ENCODE measurements at regions not wholly inside any gene's neighbourhood (a gene's known extent, or its start where the extent isn't known, plus 50 kb on each side); places are given as distances from the start of the nearest gene placed in this dataset.

- no peaks in the 10 kb centered on the region for H3K36me3 Mint-ChIP-seq (ENCODE audit: low read depth)
- CTCF ChIA-PET, result no interaction called here
These were observed 353.8 kb downstream of the RND3 start for GRCh38 chr2:150133623-150134022.

GRCh38 chr2:150129921-150130575, 357.4 kb downstream of the RND3 start:
- CTCF ChIA-PET, result no interaction called here
- H3K4me3 Mint-ChIP-seq, result no peak overlapping the region
- H3K27ac Mint-ChIP-seq, result no peak overlapping the region
- POLR2A ChIA-PET, result no interaction called here
- no peaks in the 10 kb centered on the region for H3K36me3 Mint-ChIP-seq (ENCODE audit: low read depth)
- H3K4me1 Mint-ChIP-seq, result no peaks in the 10 kb centered on the region
- H3K27me3 Mint-ChIP-seq, result no peaks in the 10 kb centered on the region
- DNase-seq, result no peak
- no peaks in the 10 kb centered on the region for H3K9me3 Mint-ChIP-seq

More at GRCh38 chr2:150133623-150134022, 353.8 kb downstream of the RND3 start:
- H3K27ac Mint-ChIP-seq, result no peak overlapping the region
- H3K4me1 Mint-ChIP-seq, result no peaks in the 10 kb centered on the region
- peaks cover 2% of the 10 kb centered on the region for H3K9me3 Mint-ChIP-seq
- DNase-seq, result no peak
- POLR2A ChIA-PET, result no interaction called here
- H3K4me3 Mint-ChIP-seq, result no peak overlapping the region
- no peaks in the 10 kb centered on the region for H3K27me3 Mint-ChIP-seq

- DNase-seq, result no peak
- Mint-ChIP-seq H3K36me3 (ENCODE audit: low read depth) (no peaks in the 10 kb centered on the region), H3K9me3 (no peaks in the 10 kb centered on the region), H3K4me3 (no peak overlapping the region), H3K27ac (no peak overlapping the region), H3K4me1 (no peaks in the 10 kb centered on the region), H3K27me3 (no peaks in the 10 kb centered on the region)
- ChIA-PET POLR2A (no interaction called here), CTCF (no interaction called here)
These were observed 359.5 kb downstream of the RND3 start for GRCh38 chr2:150127995-150128394.

- CTCF ChIA-PET, result no interaction called here
- no peak for DNase-seq
- no peaks in the 10 kb centered on the region for H3K27me3 Mint-ChIP-seq
- no peak overlapping the region for H3K4me3 Mint-ChIP-seq
- H3K9me3 Mint-ChIP-seq, result no peaks in the 10 kb centered on the region
- H3K4me1 Mint-ChIP-seq, result no peaks in the 10 kb centered on the region
- no peaks in the 10 kb centered on the region for H3K36me3 Mint-ChIP-seq (ENCODE audit: low read depth)
- POLR2A ChIA-PET, result no interaction called here
- no peak overlapping the region for H3K27ac Mint-ChIP-seq
These were observed 360.0 kb downstream of the RND3 start for GRCh38 chr2:150127346-150127990.

GRCh38 chr2:150126839-150127238, 360.6 kb downstream of the RND3 start:
- H3K27ac Mint-ChIP-seq, result no peak overlapping the region
- no peaks in the 10 kb centered on the region for H3K9me3 Mint-ChIP-seq
- DNase-seq, result no peak
- POLR2A ChIA-PET, result no interaction called here
- no peaks in the 10 kb centered on the region for H3K27me3 Mint-ChIP-seq
- H3K36me3 Mint-ChIP-seq (ENCODE audit: low read depth), result no peaks in the 10 kb centered on the region
- no peaks in the 10 kb centered on the region for H3K4me1 Mint-ChIP-seq
- CTCF ChIA-PET, result no interaction called here
- no peak overlapping the region for H3K4me3 Mint-ChIP-seq

GRCh38 chr2:150126143-150126740, 361.2 kb downstream of the RND3 start:
- DNase-seq, result no peak
- CTCF ChIA-PET, result no interaction called here
- POLR2A ChIA-PET, result no interaction called here
- Mint-ChIP-seq H3K9me3 (no peaks in the 10 kb centered on the region), H3K27me3 (no peaks in the 10 kb centered on the region), H3K27ac (no peak overlapping the region), H3K4me3 (no peak overlapping the region), H3K36me3 (ENCODE audit: low read depth) (no peaks in the 10 kb centered on the region), H3K4me1 (no peaks in the 10 kb centered on the region)

- no peaks in the 10 kb centered on the region for H3K27me3 Mint-ChIP-seq
- POLR2A ChIA-PET, result no interaction called here
- no peaks in the 10 kb centered on the region for H3K36me3 Mint-ChIP-seq (ENCODE audit: low read depth)
- no peak for DNase-seq
- no peak overlapping the region for H3K4me3 Mint-ChIP-seq
- H3K27ac Mint-ChIP-seq, result no peak overlapping the region
- no peaks in the 10 kb centered on the region for H3K4me1 Mint-ChIP-seq
- no peaks in the 10 kb centered on the region for H3K9me3 Mint-ChIP-seq
- CTCF ChIA-PET, result no interaction called here
These were observed 361.8 kb downstream of the RND3 start for GRCh38 chr2:150125708-150126107.

- Mint-ChIP-seq H3K36me3 (ENCODE audit: low read depth) (no peaks in the 10 kb centered on the region), H3K27me3 (no peaks in the 10 kb centered on the region), H3K27ac (no peak overlapping the region), H3K4me1 (no peaks in the 10 kb centered on the region), H3K9me3 (no peaks in the 10 kb centered on the region), H3K4me3 (no peak overlapping the region)
- ChIA-PET POLR2A (no interaction called here), CTCF (no interaction called here)
- no peak for DNase-seq
These were observed 362.3 kb downstream of the RND3 start for GRCh38 chr2:150125188-150125587.

GRCh38 chr2:150124739-150125138, 362.7 kb downstream of the RND3 start:
- Mint-ChIP-seq H3K27me3 (no peaks in the 10 kb centered on the region), H3K27ac (no peak overlapping the region), H3K4me3 (no peak overlapping the region), H3K9me3 (no peaks in the 10 kb centered on the region), H3K4me1 (no peaks in the 10 kb centered on the region), H3K36me3 (ENCODE audit: low read depth) (no peaks in the 10 kb centered on the region)
- CTCF ChIA-PET, result no interaction called here
- POLR2A ChIA-PET, result no interaction called here
- no peak for DNase-seq

GRCh38 chr2:150122871-150123613, 364.4 kb downstream of the RND3 start:
- Mint-ChIP-seq H3K9me3 (no peaks in the 10 kb centered on the region), H3K27ac (no peak overlapping the region), H3K4me3 (no peak overlapping the region), H3K36me3 (ENCODE audit: low read depth) (no peaks in the 10 kb centered on the region), H3K4me1 (no peaks in the 10 kb centered on the region), H3K27me3 (no peaks in the 10 kb centered on the region)
- ChIA-PET POLR2A (no interaction called here), CTCF (no interaction called here)
- no peak for DNase-seq

GRCh38 chr2:150122156-150122555, 365.3 kb downstream of the RND3 start:
- POLR2A ChIA-PET, result no interaction called here
- no peak for DNase-seq
- no peak overlapping the region for H3K4me3 Mint-ChIP-seq
- H3K9me3 Mint-ChIP-seq, result no peaks in the 10 kb centered on the region
- CTCF ChIA-PET, result no interaction called here
- no peaks in the 10 kb centered on the region for H3K27me3 Mint-ChIP-seq
- H3K27ac Mint-ChIP-seq, result no peak overlapping the region
- H3K36me3 Mint-ChIP-seq (ENCODE audit: low read depth), result no peaks in the 10 kb centered on the region
- H3K4me1 Mint-ChIP-seq, result no peaks in the 10 kb centered on the region

GRCh38 chr2:150120326-150120955, 367.0 kb downstream of the RND3 start:
- H3K4me1 Mint-ChIP-seq, result no peaks in the 10 kb centered on the region
- H3K27me3 Mint-ChIP-seq, result no peaks in the 10 kb centered on the region
- CTCF ChIA-PET, result no interaction called here
- no peaks in the 10 kb centered on the region for H3K9me3 Mint-ChIP-seq
- no peaks in the 10 kb centered on the region for H3K36me3 Mint-ChIP-seq (ENCODE audit: low read depth)
- POLR2A ChIA-PET, result no interaction called here
- H3K27ac Mint-ChIP-seq, result no peak overlapping the region
- no peak overlapping the region for H3K4me3 Mint-ChIP-seq
- no peak for DNase-seq

GRCh38 chr2:150119819-150120218, 367.6 kb downstream of the RND3 start:
- Mint-ChIP-seq H3K4me3 (no peak overlapping the region), H3K9me3 (no peaks in the 10 kb centered on the region), H3K27me3 (no peaks in the 10 kb centered on the region), H3K4me1 (no peaks in the 10 kb centered on the region), H3K27ac (no peak overlapping the region), H3K36me3 (ENCODE audit: low read depth) (no peaks in the 10 kb centered on the region)
- ChIA-PET POLR2A (no interaction called here), CTCF (no interaction called here)
- DNase-seq, result no peak
